ENCODE measurements at regions not wholly inside any gene's neighbourhood (a gene's known extent, or its start where the extent isn't known, plus 50 kb on each side); places are given as distances from the start of the nearest gene placed in this dataset.
"Not testable (repeated sequence)": the region's sequence is repeated elsewhere in the genome, so short reads cannot be mapped to it uniquely, and the experiment has no call there.

DNA sequence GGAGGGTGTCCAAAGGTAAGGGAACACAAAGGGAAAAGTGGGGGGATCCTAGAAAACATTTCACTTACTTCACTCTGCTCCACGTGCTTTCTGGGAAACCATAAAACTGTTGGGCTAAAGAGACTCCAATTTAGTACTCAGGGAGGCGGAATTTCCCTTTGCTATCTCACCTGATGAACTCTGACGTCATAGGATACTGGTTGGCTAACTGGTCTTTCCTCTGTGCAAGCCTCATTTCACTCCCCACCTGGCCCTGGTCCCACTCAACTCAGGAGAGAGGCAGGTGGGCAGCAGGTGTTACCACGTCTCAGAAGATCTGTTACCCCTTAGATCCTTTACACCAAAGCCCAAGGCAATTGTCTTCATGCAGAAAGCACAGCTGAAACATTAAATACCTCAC is 51.8 kb upstream of the PMAIP1 start:
- no peak for DNase-seq
- in situ Hi-C loops (cut with MboI; ENCODE audit: low pct_unique_long_range_greater_than_20kb, low sequenced_read_pairs): no loop called here

DNA sequence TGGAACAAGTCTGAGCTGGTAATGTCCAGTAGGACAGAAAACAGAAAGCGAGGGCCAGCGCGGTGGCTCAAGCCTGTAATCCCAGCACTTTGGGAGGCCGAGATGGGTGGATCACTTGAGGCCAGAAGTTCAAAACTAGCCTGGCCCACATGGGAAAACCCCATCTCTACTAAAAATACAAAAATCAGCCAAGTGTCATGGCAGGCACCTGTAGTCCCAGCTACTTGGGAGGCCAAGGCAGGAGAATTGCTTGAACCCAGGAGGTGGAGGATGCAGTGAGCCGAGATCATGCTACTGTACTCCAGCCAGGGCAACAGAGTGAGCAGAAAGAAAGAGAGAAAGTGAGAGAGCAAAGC is 52.3 kb upstream of the PMAIP1 start:
- in situ Hi-C loops (cut with MboI; ENCODE audit: low pct_unique_long_range_greater_than_20kb, low sequenced_read_pairs): not testable (repeated sequence)

DNA sequence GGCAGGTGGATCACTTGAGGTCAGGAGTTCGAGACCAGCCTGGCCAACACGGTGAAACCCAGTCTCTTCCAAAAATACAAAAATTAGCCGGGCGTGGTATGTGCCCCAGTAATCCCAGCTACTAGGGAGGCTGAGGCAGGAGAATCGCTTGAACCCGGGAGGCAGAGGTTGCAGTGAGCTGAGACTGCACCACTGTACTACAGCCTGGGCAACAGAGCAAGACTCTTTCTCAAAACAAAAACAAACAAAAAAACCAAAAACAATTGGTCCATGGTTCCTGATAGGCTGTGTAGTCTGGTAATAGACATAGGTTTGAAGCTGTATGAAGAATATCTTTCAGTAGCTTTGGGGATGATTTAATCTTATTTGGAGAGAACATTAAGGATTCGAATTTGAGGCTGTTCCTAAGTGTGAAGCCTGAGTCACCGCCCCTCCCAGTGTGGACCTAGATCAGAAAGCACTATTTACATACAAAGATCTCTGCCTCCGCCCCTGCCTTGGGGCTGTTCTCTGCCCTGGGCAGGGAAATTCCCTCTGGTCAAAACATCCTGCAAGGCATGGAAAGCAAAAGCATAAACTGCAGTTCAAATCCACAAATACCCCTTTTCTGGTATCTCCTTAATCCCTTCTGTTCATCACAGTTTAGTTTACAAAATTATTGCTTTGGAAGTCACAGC is 52.8 kb upstream of the PMAIP1 start:
- in situ Hi-C loops (cut with MboI; ENCODE audit: low pct_unique_long_range_greater_than_20kb, low sequenced_read_pairs): no loop called here
- no peak for DNase-seq

More for the DNA sequence above, 52.3 kb upstream of the PMAIP1 start:
- DNase-seq: not testable (repeated sequence)

DNA sequence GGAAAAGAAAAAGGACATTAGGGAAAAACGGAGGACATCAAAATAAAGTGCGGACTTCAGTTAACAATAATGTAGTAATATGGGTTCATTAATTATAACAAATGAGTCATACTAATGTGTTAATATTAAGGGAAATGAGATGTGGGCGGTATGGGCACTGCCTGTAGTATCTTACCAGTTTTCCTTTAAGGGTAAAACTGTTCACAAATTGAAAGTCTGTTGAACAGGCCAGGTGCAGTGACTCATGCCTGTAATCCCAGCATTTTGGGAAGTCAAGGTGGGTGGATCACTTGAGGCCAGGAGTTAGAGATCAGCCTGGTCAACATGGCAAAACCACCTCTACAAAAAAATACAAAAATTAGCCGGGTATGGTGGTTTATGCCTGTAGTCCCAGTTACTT is 56.8 kb upstream of the PMAIP1 start:
- no peak for DNase-seq
- in situ Hi-C loops (cut with MboI; ENCODE audit: low pct_unique_long_range_greater_than_20kb, low sequenced_read_pairs): no loop called here

DNA sequence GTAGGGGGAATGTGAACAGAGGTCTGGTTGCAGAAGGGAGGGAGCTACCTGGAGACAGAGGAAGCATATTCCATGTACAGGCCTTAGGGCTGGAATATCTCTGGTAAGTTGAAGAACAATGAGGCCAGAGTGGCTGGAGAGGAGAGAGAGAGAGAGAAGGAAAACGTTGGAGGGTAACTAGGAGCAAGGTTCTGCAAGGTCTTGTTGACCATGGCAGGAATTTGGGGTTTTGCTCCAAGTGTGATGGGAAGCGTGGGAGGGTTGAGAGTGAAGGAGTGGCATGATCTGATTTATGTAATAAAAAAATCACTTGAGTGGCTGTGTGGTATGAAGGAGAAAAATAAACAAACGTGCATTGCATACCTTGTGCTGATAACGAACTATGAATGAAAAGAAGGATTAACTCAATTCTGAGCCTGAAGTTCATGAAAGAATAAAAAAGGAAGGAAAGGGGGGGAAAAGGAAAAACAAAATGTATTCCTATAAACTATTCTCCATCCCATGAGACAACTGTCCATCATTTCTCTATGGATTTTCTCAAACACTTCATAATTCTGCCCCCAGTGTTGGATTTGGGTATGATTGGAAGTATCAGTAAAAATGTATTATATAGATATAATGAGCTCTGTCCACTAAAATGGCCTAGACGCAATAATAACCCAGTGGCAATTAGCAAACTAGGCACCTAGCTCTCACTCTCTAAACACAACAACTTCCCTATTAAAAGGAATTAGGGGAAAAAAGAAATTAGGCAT is 59.7 kb upstream of the PMAIP1 start:
- in situ Hi-C loops (cut with MboI; ENCODE audit: low pct_unique_long_range_greater_than_20kb, low sequenced_read_pairs): no loop called here
- DNase-seq: no peak

DNA sequence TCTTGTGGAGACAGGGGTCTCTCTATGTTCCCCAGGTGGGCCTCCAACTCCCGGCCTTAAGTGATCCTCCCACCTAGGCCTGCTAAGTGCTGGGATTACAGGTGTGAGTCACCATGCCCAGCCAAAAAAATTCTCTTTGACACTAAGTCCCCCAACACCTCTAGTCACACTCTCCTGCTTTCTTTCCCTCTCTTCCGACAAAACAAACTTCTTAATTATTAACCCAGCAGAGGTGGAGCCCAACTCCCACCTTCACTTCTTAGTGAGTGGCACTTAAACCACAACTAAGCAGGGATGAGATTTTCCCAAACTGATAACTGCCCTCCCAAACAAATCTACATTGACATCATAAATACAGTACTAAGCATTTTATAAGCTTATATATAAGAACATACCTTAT is 60.5 kb upstream of the PMAIP1 start:
- in situ Hi-C loops (cut with MboI; ENCODE audit: low pct_unique_long_range_greater_than_20kb, low sequenced_read_pairs): no loop called here

DNA sequence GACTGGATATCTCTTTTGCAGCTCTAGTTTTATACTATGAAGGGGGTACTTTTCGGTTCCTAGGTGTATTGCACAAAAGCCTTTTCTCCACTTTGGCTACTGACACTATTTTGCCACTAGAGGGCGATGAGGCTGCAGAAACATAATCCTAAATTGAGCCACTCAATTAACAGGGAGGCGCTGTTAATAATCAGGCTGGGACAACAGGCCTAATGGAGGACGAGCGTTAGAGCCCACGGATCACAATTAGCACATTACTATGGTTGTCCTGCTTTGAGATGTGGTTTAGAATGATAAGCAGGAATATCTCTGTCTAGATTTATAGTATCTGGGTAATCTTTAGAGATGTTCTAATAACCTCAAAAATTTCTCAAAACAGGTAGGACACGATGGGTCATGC is 62.2 kb upstream of the PMAIP1 start:
- peak; percentile 80 for DNase-seq
- in situ Hi-C loops (cut with MboI; ENCODE audit: low pct_unique_long_range_greater_than_20kb, low sequenced_read_pairs): no loop called here

More for the DNA sequence above, 60.5 kb upstream of the PMAIP1 start:
- no peak for DNase-seq

DNA sequence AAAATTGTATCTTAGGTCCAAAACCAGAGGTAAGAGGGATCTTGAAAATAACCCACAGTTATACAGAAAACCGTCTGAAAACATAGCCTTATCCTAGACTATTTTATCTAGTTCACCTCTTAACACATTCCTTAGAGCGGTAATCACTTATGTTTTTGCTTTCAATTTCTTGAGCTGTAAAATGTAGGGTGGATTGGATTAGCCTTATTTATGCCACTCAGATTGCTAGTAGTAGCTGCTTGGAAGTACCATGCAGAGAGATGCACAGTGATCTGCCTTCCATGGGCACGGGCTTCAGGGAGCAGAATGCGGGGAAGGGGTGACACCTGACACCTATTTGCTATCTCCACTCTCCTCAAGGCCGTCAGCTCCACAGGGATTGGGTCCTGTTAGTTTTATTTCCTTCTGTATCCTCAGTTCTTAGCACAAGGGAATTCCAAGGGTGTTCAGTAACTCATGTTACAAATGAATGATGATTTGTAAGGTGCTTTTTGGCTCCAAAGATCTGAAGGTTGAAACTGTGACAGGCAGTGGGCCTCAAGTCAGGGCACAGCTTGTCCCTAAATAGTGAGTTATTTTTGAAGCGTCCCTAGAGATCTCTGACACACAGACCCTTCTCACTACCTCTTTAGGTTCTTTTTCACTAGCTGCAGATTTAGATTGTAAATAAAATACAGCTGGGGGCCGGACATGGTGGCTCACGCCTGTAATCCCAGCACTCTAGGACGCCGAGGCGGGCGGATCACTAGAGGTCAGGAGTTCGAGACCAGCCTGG is 64.0 kb upstream of the PMAIP1 start:
- no peak for DNase-seq
- in situ Hi-C loops (cut with MboI; ENCODE audit: low pct_unique_long_range_greater_than_20kb, low sequenced_read_pairs): no loop called here

DNA sequence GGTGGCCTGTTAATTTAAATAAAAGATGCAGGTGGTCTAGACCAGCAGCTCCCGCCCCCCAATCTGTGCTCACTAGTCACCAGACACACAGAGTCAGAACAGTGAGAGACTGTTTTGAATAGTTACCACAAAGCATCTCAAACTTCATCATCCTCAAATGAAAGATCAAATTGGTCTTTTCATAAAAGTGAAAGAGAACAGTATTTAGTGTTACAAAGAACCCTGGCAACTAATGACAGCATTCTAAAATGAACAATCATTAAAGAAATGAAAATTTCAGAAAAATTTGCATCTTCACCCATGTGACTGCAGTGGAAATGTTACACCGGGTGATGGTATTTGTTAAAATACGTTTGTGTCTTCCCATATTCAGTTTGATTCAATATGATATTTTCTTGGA is 65.5 kb upstream of the PMAIP1 start:
- DNase-seq: no peak
- in situ Hi-C loops (cut with MboI; ENCODE audit: low pct_unique_long_range_greater_than_20kb, low sequenced_read_pairs): no loop called here

DNA sequence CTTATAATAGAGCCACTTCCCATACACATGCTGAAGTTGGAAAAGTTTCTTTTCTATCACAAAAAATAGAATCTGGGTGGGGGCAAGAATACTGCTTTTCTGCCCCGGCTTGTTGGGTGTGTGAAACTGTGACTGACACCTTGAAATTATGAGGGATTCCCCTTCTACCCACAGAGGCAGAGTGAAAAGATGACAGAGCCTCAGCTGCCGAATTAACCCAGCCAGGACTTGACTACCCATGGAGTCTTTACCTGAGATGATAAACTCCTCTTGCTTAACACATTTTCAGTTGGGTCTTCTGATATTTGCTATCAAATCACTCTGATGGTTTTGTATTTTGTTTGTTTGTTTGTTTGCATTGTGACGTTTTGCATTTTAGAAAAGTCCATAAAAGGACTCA is 66.0 kb upstream of the PMAIP1 start:
- no peak for DNase-seq
- in situ Hi-C loops (cut with MboI; ENCODE audit: low pct_unique_long_range_greater_than_20kb, low sequenced_read_pairs): no loop called here

DNA sequence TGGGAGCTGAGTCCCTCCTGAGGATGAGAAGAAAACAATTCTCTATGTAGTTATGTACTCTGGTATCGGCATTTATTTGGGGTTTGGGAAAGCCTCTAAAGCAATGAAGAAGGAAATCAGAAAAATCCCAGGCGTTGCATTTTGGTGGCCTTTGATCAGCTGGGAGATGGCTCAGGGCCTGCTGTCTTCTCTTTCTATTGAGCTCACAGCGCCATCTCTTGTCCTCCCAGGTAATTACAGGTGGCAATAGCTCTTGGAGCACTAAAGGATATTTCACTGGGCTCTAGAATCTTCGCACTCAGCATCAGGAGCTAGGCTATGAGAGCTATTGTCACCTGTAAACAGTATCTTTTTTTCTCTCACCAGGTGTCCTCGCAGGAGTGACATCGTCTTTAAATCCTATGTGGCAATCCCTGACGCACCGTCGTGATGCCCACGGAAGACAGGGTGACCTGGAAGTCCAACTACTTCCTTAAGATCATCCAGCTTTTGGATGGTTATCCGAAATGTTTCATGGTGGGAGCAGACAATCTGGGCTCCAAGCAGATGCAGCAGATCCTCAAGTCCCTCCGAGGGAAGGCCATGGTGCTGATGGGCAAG is 76.1 kb upstream of the PMAIP1 start:
- in situ Hi-C loops (cut with MboI; ENCODE audit: low pct_unique_long_range_greater_than_20kb, low sequenced_read_pairs): no loop called here

DNA sequence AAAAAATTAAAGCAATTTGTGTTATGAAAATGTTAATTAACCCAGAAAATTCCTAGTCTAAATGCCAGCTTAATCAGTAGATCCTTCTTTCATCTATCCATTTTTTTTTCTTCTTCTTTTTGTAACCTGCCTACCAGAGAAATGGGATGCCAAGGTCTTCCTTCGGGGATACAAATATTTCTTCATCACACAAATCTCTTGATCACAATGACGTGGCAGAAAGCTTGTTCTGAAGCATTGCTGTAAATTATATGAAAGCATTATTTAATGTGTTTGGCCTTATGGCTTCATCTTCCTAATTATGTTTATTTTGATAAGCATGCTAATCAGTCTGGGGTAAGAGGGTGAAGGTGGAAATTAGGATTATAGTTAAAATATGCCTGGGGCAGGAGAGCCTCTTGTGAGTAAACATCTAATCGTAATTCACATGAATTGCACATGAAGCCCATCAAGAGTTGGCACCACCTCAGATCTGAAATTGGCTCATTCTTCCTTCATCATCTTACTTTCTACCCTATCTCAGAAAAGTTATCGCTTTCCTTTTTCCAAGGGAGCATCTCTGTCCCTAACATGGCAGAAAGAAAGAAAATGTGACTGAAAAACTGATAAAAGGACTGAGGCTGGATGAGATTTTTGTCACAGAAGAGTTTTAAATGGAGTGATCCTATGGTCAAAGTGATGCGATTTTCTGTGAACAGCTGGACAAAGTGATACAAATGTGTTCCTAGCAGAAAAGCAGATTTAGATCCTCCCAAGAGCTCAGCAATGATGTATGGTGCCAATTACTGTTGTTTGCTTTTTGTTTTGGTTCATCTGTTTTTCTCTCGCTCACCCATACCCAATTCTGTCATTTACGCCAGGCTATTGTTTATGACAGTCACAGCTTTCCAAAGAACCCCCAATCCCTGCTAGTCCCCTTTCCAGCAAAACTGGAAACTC is 76.9 kb upstream of the PMAIP1 start:
- no peak for DNase-seq
- in situ Hi-C loops (cut with MboI; ENCODE audit: low pct_unique_long_range_greater_than_20kb, low sequenced_read_pairs): no loop called here

More for the DNA sequence above, 76.1 kb upstream of the PMAIP1 start:
- DNase-seq: peak; percentile 62

DNA sequence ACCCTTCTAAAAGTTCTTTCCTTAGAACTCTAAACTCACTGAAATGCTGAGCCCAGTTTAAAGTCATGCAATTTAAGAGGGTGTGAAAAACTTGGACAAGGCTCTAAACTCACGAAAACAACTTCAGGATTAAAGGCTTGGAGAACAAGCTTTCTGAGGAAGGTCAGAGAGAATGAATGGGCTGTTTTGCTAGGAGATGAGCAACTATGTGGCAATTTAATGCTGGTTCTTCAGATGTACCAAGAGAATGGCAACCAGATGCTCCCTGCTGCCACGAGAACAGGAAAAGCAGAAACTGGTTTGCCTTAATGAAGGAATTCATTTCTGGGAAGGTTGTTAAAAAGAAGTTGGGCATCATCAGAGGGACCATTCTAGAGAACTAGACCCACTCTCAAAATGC is 77.8 kb upstream of the PMAIP1 start:
- no peak for DNase-seq
- in situ Hi-C loops (cut with MboI; ENCODE audit: low pct_unique_long_range_greater_than_20kb, low sequenced_read_pairs): no loop called here

DNA sequence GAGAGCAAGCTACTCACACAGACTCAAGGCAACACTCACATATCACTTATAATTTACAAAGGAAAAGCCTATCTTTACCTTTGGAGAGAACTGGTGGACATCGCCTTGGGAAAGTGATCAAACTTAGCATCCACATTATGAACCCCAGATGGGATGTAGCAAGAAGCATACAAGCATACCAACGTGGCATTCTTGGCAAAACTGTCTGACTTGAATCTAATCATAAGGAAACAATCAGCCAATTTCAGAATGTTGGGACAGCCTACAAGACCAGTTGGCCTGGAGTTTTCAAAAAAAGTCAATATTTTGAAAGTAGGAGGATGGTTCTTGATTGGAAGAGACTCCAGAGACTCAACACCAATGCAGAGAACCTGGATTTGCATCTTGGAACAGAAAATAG is 79.1 kb upstream of the PMAIP1 start:
- no peak for DNase-seq
- in situ Hi-C loops (cut with MboI; ENCODE audit: low pct_unique_long_range_greater_than_20kb, low sequenced_read_pairs): no loop called here

DNA sequence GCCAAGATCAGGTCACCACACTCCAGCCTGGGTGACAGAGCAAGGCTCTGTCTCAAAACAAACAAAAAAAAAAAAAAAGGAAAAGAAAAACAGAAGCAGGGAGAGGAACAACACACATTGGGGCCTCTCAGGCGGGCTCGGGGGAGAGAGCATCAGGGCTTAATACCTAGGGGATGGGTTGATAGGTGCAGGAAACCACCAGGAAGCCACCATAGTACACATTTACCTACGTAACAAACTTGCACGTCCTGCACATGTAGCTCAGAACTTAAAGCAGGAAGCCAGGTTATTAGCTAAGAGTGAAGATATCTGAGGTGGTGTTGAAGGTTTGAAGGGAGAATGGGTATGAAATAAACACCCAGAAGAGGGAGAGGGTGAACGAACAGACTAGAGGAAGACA is 81.0 kb upstream of the PMAIP1 start:
- no peak for DNase-seq
- in situ Hi-C loops (cut with MboI; ENCODE audit: low pct_unique_long_range_greater_than_20kb, low sequenced_read_pairs): no loop called here

DNA sequence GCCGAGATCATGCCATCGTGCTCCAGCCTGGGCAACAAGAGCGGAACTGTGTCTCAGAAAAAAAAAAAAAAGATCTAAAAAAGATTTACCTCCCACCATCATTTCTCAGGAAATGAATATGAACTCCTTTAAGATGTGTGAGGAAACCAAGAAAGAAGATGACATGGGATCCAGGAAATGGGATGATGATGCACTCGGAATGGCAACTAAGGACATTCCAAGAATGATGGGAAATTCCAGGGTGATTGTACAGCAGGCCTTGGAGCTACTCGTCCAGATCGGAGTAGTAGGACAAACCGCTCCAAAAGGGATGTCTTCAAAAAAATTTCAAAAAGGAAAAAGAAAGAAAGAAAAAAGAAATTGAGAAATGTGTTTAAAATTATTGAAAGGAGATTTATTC is 84.9 kb upstream of the PMAIP1 start:
- DNase-seq: no peak
- in situ Hi-C loops (cut with MboI; ENCODE audit: low pct_unique_long_range_greater_than_20kb, low sequenced_read_pairs): no loop called here

DNA sequence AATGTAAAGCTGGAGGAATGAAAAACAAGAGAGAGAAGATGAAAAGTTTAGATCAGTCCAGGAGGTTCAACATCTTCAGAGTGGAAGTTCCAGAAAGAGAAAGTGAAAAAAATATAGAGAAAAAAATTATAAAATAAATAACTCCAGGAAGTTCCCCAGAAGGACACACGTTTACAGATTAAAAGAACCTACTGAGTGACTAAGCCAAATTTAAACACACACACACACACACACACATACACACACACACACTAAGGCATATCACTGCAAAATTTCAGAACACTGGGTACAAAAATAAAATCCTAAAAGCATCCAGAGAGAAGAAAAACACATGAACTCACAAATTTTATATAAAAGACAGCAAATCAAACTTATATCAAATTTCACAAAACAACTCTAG is 85.9 kb upstream of the PMAIP1 start:
- in situ Hi-C loops (cut with MboI; ENCODE audit: low pct_unique_long_range_greater_than_20kb, low sequenced_read_pairs): no loop called here
- DNase-seq: no peak

DNA sequence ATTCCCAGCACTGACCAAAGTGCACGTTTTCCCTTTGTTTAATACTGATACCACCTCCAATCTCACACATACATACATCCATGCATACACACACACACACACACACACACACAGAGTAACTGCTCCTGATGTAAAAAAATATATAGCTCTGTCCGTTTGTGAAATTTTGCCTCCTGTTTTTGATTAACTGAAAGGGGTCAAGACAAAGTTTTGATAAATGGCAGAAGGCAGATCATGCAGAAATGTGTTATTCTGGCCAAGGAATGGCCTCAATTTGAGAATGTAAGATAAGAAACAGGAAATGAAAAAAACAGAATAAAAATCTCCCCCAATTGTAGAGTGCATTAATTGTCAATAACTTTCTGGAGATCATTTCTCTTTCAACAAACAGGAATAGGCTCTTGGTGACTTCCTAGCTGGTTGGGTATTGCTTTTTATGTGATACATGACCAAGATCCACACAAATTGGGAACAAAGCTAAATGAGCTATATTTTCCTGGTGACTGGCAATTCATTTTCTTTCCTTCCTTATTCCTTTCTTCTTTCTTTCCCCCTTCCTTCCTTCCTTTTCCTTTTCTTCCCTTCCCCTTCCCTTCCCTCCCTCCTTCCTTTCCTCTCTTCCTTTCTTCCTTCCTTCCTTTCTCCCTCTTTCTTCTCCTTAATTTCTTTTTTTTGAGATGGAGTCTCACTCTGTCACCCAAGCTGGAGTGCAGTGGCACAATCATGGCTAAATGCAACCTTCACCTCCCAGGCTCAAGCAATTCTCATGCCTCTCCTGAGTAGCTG is 88.9 kb upstream of the PMAIP1 start:
- in situ Hi-C loops (cut with MboI; ENCODE audit: low pct_unique_long_range_greater_than_20kb, low sequenced_read_pairs): no loop called here
- no peak for DNase-seq
